Eye (tissue), 1 donor: ENCODE measurements at regions not wholly inside any gene's neighbourhood (a gene's known extent, or its start where the extent isn't known, plus 50 kb on each side); places are given as distances from the start of the nearest gene placed in this dataset.
"Not testable (repeated sequence)": the region's sequence is repeated elsewhere in the genome, so short reads cannot be mapped to it uniquely, and the experiment has no call there.

Source experiments
- DNase-seq: peaks from one replicate; pipeline ENCODE4 v3.0.0-alpha.2; 2015

DNA sequence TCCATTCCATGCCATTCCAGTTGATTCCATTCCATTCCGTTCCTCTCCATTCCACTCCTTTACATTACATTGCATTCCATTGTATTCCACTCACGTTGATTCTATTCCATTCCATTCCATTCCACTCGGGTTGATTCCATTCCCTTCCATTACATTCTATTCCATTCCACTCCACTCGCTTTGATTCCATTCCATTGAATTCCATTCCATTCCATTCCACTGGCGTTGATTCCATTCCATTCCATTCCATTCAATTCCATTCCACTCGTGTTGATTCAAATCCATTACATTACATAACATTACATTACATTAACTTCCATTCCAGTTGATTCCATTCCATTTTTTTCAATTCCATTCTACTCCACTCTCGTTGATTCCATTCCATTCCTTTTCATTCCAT is 1142.8 kb downstream of the RPIA start:
- DNase-seq = no peak

- DNase-seq = peak; percentile 33
These were observed 1144.9 kb downstream of the RPIA start for GRCh38 chr2:89836326-89836725.

GRCh38 chr2:89837962-89838625 is 1146.6 kb downstream of the RPIA start:
- no peak for DNase-seq

GRCh38 chr2:89840175-89840574 is 1148.7 kb downstream of the RPIA start:
- not testable (repeated sequence) for DNase-seq

DNA sequence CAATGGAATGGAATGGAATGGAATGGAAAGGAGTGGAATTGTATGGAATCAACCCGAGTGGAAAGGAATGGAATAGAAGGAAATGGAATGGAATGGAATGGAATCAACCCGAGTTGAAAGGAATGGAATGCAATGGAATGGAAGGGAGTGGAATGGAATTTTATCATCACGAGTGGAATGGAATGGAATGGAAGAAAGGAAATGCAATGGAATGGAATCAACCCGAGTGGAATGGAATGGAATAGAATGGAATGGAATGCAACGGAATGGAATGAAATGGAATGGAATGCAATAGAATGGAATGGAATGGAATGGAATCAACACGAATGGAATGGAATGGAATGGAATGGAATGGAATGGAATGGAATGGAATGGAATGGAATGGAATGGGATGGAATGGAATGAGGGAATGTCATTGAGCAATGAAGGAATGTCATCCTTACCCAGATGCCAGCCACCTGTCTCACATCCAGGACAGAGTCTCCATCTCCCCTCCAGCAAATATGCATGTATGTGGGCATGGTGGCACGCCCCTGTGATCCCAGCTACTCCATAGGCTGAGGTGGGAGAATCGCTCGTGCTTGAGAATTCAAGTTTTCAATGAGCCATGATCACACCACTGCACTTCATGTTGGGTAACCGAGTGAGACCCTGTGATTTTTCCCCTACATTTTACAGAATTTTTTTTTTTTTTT is 1149.5 kb downstream of the RPIA start:
- not testable (repeated sequence) for DNase-seq

- no peak for DNase-seq
These were observed 1150.0 kb downstream of the RPIA start for GRCh38 chr2:89841476-89841840.

GRCh38 chr2:89842180-89842908 is 1150.9 kb downstream of the RPIA start:
- DNase-seq = no peak

DNA sequence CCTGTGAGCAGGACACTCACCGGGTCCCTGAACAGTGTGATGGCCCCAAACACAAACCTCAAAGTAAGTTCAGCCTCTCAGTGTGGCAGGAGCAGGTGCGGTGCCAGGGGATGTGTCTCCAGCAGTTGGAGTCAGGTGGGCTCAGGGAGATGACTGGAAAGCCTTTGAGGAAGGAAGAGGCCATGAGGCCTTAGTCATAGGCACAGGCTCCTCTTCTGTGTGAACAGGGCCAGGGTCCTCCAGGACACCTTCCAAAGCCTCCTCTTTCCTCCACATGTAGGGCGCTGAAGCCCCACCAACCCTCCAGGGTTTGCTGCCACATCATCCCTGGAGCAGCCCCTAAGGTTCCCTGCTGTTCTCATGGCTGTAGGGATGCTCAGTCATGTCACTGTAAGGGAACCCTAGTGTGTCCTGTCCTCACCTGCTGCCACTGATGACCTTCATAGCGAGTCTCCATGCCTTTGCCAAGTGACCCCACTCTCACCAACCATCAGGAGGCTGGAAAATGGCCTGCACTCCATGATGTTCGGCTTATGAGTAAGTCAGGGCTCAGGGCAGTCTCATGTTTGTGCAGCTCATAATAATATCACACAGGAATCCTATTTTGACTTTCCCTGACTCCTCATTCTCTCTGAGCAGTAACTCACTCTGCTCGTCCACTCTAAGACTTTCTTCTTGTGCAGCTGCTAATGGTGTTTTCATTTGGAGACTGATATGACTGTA is 1152.9 kb downstream of the RPIA start:
- DNase-seq = no peak

DNA sequence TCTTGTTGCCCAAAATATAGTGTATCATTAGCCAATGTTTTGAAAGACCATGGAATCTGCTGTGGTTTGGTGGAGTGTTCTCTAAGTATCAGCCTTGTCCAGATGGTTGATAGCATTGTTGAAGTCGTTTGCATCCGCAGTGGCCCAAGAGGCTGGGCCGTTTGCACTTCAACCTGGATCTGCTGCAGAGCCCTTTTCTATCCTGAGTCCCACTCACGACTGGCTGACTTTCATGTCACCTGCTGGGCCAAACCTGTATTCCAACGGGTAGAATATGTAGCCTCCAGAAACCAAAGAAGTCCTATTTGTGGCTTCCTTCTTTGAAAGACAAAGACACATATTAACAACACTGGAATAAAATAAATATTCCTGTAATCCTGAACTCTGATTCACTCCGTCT is 1154.1 kb downstream of the RPIA start:
- no peak for DNase-seq

- DNase-seq = no peak
These were observed 1156.6 kb downstream of the RPIA start for GRCh38 chr2:89848114-89848513.

GRCh38 chr2:89848763-89849368 is 1157.4 kb downstream of the RPIA start:
- no peak for DNase-seq

GRCh38 chr2:89849731-89850130 is 1158.3 kb downstream of the RPIA start:
- DNase-seq = no peak

DNA sequence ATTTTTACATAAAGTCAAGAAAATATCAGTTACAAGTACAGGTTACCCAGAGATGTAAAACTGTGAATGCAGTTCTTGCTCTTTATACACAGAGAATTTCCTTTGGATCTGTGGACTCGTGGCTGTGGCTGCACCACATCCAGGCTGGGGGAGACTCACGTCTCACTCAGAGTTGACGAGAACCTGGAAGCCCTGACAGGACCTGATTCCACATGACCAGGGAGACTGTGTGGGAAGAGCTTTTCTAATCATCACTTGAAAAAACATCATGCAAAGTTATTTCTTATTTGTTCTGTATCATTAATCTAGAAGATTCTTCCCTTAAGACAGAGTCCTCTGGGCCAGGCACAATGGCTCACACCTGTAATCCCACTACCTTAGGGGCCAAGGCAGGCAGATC is 1159.0 kb downstream of the RPIA start:
- no peak for DNase-seq

DNA sequence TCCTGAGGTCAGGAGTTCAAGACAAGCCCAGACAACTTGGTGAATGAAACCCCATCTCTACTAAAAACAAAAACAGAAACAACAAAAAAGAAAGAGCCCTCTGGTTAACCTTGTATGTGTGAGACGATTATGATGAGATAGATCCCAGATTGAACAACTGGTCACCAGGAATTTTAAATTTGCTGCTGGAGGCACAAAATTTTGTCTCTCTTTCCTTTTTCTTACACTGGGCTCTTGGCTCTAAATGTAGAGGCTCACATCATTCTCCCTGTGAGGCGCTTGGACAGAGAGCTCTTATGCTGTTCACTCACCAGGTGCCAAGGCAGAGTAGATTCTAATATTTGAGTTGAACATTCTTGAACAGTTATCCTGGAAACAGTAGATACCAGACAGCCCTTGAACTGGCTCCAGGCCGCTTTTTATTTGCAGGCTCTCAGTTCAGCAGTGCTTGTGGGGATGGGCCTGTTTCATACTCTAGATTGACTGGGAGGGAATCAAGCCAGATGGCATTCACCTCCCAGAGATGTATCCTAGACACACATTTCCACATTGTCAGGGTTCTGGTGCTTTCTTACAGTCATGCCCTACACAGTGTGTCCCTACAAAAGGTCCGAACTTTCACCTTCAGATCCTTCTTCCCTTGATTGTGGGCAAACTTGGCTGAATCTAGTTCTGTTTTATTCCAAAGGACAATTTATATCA is 1159.6 kb downstream of the RPIA start:
- DNase-seq = no peak

DNA sequence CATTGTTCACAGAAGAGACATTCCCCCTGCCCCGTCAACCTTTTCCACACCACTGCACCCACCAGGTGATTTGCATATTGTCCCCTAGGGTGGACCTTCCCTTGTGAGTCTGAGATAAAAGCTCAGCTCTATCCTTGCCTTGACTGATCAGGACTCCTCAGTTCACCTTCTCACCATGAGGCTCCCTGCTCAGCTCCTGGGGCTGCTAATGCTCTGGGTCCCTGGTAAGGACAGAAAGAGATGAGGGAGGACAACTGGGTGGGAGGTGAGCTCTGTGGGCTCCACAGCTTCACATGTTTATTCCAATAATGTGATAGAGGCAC is 1160.1 kb downstream of the RPIA start:
- DNase-seq = no peak

DNA sequence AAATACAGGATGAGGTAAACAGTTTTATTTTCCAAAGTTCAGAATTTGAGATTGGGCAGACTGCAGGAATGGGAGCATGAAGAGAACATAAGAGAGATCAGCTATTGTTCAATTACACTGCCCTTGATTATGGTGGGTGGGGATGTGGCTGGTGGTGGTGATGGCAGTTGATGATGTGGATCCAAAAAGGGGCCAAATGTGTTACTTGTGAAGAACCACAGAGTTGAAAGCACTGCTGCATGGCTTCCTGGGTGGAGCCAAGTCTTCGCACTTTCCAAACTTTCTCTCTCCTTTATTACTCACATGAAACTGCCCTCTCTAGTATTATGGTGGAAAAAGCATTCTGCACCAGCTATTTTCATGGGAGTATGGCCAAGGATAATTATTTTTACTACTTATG is 1162.0 kb downstream of the RPIA start:
- DNase-seq = not testable (repeated sequence)

DNA sequence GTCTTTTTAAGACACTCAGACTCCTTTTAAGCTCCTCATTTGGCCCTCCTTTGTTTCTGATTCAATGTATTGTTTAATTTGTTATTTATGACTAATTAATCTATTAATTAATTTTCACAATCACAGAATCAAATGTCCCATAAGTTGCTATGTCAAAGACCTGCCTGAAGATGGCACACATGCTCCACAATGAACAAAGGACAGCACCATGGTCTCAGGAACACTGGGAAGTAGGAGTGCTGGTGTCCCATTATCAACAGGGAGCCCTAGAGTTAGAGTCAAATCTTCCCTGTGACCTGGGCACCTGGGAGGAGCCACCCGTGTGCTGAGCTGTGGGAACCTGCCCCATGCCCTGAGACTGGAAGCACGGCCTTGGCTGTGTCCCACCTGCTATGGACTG is 1164.3 kb downstream of the RPIA start:
- DNase-seq = peak; percentile 19

- not testable (repeated sequence) for DNase-seq
These were observed 1164.8 kb downstream of the RPIA start for GRCh38 chr2:89856305-89856704.

- not testable (repeated sequence) for DNase-seq
These were observed 1170.7 kb downstream of the RPIA start for GRCh38 chr2:89862164-89862563.

DNA sequence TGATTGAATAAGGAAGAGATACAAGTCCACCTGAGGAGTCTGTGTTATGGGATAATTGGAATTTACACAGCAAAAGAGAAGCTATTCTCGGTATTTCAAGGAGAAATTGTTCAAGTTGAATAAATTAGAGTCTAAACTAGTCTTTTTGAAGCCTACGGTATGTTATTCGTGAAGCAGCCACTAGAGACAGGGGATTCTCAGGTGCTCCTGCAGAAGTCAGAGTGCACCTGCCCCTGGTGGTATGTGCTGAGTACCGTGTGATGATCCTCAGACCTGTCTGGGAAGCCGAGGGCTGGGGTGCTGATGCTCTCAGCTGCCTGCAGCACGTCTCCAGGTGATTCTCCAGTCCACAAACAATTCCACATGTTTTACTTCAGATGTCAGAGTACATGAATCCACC is 1171.7 kb downstream of the RPIA start:
- DNase-seq = not testable (repeated sequence)

DNA sequence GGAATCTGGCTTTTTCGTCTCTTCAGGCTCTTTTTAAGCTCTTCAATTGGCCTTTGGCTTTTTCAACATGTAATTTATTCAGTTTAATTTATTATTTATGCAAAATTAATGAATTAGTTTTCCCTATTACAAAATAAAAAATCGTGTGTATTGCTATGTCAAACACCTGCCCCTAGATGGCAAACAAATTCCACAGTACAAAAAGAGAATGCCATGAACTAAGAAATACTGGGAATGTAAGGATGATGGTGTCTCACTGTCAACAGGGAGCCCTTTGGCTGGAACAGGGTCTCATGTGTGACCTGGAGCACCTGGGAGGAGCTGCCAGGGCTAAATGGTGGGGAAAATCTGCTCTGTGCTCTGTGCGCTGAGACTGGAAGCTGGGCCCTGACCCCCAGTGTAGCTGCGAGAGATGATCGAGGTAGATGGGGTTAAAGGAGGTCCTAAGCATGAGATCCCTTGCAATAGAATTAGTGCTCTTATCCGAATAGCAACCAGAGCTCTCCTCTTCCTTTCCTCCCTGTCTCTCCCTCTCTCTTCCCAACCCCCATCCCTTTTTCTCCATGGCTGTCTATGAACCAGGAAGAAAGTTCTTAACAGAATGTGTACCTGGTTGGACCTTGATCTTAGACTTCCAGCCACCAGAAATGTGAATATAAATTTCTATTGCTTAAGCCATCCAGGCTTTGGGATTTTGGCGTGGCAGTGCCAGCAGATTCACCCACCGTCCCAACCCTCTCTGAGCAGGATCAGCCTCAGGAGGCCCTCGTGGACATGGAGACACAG is 1183.5 kb downstream of the RPIA start:
- DNase-seq = not testable (repeated sequence)

GRCh38 chr2:89876445-89876844 is 1185.0 kb downstream of the RPIA start:
- not testable (repeated sequence) for DNase-seq
